MV-4-11 (cell line): ENCODE measurements at regions not wholly inside any gene's neighbourhood (a gene's known extent, or its start where the extent isn't known, plus 50 kb on each side); places are given as distances from the start of the nearest gene placed in this dataset.
"Not testable (repeated sequence)": the region's sequence is repeated elsewhere in the genome, so short reads cannot be mapped to it uniquely, and the experiment has no call there.

ENCODE experiments used
- DNase-seq: peaks from one replicate; lab custom pipeline; 2025; lab: John Stamatoyannopoulos, UW

- DNase-seq = no peak
These were observed 317.0 kb downstream of the ZIC3 start for GRCh38 chrX:137882960-137883359.

GRCh38 chrX:137884813-137885212 is 318.9 kb downstream of the ZIC3 start:
- DNase-seq = not testable (repeated sequence)

- DNase-seq = no peak
These were observed 325.5 kb downstream of the ZIC3 start for GRCh38 chrX:137891431-137891830.

GRCh38 chrX:137896123-137896522 is 330.2 kb downstream of the ZIC3 start:
- no peak for DNase-seq

GRCh38 chrX:137915466-137915865 is 349.5 kb downstream of the ZIC3 start:
- no peak for DNase-seq

- no peak for DNase-seq
These were observed 350.3 kb downstream of the ZIC3 start for GRCh38 chrX:137916090-137916746.

- no peak for DNase-seq
These were observed 360.2 kb downstream of the ZIC3 start for GRCh38 chrX:137926090-137926489.

GRCh38 chrX:137929951-137930350 is 364.0 kb downstream of the ZIC3 start:
- DNase-seq = no peak

GRCh38 chrX:137930533-137930932 is 364.6 kb downstream of the ZIC3 start:
- DNase-seq = no peak

- DNase-seq = not testable (repeated sequence)
These were observed 368.3 kb downstream of the ZIC3 start for GRCh38 chrX:137934214-137934613.

GRCh38 chrX:137934887-137935286 is 369.0 kb downstream of the ZIC3 start:
- not testable (repeated sequence) for DNase-seq

GRCh38 chrX:137945470-137945869 is 379.5 kb downstream of the ZIC3 start:
- DNase-seq = no peak

GRCh38 chrX:137969191-137969590 is 403.3 kb downstream of the ZIC3 start:
- DNase-seq = no peak

GRCh38 chrX:137982472-137983172 is 416.7 kb downstream of the ZIC3 start:
- DNase-seq = no peak

GRCh38 chrX:137988470-137988869 is 422.5 kb downstream of the ZIC3 start:
- DNase-seq = no peak

- DNase-seq = no peak
These were observed 432.7 kb downstream of the ZIC3 start for GRCh38 chrX:137998619-137999018.

- no peak for DNase-seq
These were observed 433.1 kb downstream of the ZIC3 start for GRCh38 chrX:137999071-137999470.

GRCh38 chrX:137999552-137999951 is 433.6 kb downstream of the ZIC3 start:
- no peak for DNase-seq

GRCh38 chrX:138001226-138001625 is 435.3 kb downstream of the ZIC3 start:
- no peak for DNase-seq

GRCh38 chrX:138006180-138006579 is 440.3 kb downstream of the ZIC3 start:
- DNase-seq = no peak

GRCh38 chrX:138008281-138008680 is 442.4 kb downstream of the ZIC3 start:
- no peak for DNase-seq

GRCh38 chrX:138011468-138011867 is 445.5 kb downstream of the ZIC3 start:
- no peak for DNase-seq

- peak; percentile 63 for DNase-seq
These were observed 448.6 kb downstream of the ZIC3 start for GRCh38 chrX:138014577-138014976.
